ENCODE measurements at regions not wholly inside any gene's neighbourhood (a gene's known extent, or its start where the extent isn't known, plus 50 kb on each side); places are given as distances from the start of the nearest gene placed in this dataset.

- TF ChIP-seq SIN3A (IDR thresholded peaks at IDR 0.05; ENCODE audit: borderline replicate concordance, insufficient read depth, low read length) (no peak), REST (IDR thresholded peaks at IDR 0.05; ENCODE audit: insufficient read depth in 1 of 2, low read depth in 2 of 2, low read length in 2 of 2) (no peak), TAF1 (IDR thresholded peaks at IDR 0.05; ENCODE audit: borderline replicate concordance, insufficient read depth, low read length) (no peak), POLR2AphosphoS5 (IDR thresholded peaks at IDR 0.05; ENCODE audit: low read depth, low read length) (no peak), FOXP2 (optimal IDR thresholded peaks at IDR 0.05; ENCODE audit: borderline replicate concordance, extremely low read depth, extremely low read length, insufficient read depth) (no peak)
Measured at GRCh38 chr3:118543832-118544231, 490.8 kb downstream of the IGSF11 start.

- TF ChIP-seq TAF1 (IDR thresholded peaks at IDR 0.05; ENCODE audit: borderline replicate concordance, insufficient read depth, low read length) (no peak), SIN3A (IDR thresholded peaks at IDR 0.05; ENCODE audit: borderline replicate concordance, insufficient read depth, low read length) (no peak), REST (IDR thresholded peaks at IDR 0.05; ENCODE audit: insufficient read depth in 1 of 2, low read depth in 2 of 2, low read length in 2 of 2) (no peak), POLR2AphosphoS5 (IDR thresholded peaks at IDR 0.05; ENCODE audit: low read depth, low read length) (no peak), FOXP2 (optimal IDR thresholded peaks at IDR 0.05; ENCODE audit: borderline replicate concordance, extremely low read depth, extremely low read length, insufficient read depth) (no peak)
Measured at GRCh38 chr3:118544458-118544857, 490.2 kb downstream of the IGSF11 start.

- TF ChIP-seq TAF1 (IDR thresholded peaks at IDR 0.05; ENCODE audit: borderline replicate concordance, insufficient read depth, low read length) (no peak), POLR2AphosphoS5 (IDR thresholded peaks at IDR 0.05; ENCODE audit: low read depth, low read length) (no peak), FOXP2 (optimal IDR thresholded peaks at IDR 0.05; ENCODE audit: borderline replicate concordance, extremely low read depth, extremely low read length, insufficient read depth) (no peak), REST (IDR thresholded peaks at IDR 0.05; ENCODE audit: insufficient read depth in 1 of 2, low read depth in 2 of 2, low read length in 2 of 2) (no peak), SIN3A (IDR thresholded peaks at IDR 0.05; ENCODE audit: borderline replicate concordance, insufficient read depth, low read length) (no peak)
Measured at GRCh38 chr3:118548434-118548833, 486.2 kb downstream of the IGSF11 start.

- TF ChIP-seq POLR2AphosphoS5 (IDR thresholded peaks at IDR 0.05; ENCODE audit: low read depth, low read length) (no peak), REST (IDR thresholded peaks at IDR 0.05; ENCODE audit: insufficient read depth in 1 of 2, low read depth in 2 of 2, low read length in 2 of 2) (no peak), TAF1 (IDR thresholded peaks at IDR 0.05; ENCODE audit: borderline replicate concordance, insufficient read depth, low read length) (no peak), FOXP2 (optimal IDR thresholded peaks at IDR 0.05; ENCODE audit: borderline replicate concordance, extremely low read depth, extremely low read length, insufficient read depth) (no peak), SIN3A (IDR thresholded peaks at IDR 0.05; ENCODE audit: borderline replicate concordance, insufficient read depth, low read length) (no peak)
Measured at GRCh38 chr3:118550122-118550521, 484.5 kb downstream of the IGSF11 start.

- TF ChIP-seq REST (IDR thresholded peaks at IDR 0.05; ENCODE audit: insufficient read depth in 1 of 2, low read depth in 2 of 2, low read length in 2 of 2) (no peak), POLR2AphosphoS5 (IDR thresholded peaks at IDR 0.05; ENCODE audit: low read depth, low read length) (no peak), SIN3A (IDR thresholded peaks at IDR 0.05; ENCODE audit: borderline replicate concordance, insufficient read depth, low read length) (no peak), FOXP2 (optimal IDR thresholded peaks at IDR 0.05; ENCODE audit: borderline replicate concordance, extremely low read depth, extremely low read length, insufficient read depth) (no peak), TAF1 (IDR thresholded peaks at IDR 0.05; ENCODE audit: borderline replicate concordance, insufficient read depth, low read length) (no peak)
Measured at GRCh38 chr3:118550556-118550955, 484.1 kb downstream of the IGSF11 start.

Measured in PFSK-1 (cell line).